Activated CD4-positive, alpha-beta T cell treated with anti-CD3 and anti-CD28 coated beads for 48 hours (primary cell): ENCODE measurements at regions not wholly inside any gene's neighbourhood (a gene's known extent, or its start where the extent isn't known, plus 50 kb on each side); places are given as distances from the start of the nearest gene placed in this dataset.
A peak's percentile ranks its signal among the peaks of the same experiment; 100 is the strongest.

ENCODE experiments used
- DNase-seq: peaks from one replicate; pipeline ENCODE4 v3.0.0-alpha.2; 2020

DNA sequence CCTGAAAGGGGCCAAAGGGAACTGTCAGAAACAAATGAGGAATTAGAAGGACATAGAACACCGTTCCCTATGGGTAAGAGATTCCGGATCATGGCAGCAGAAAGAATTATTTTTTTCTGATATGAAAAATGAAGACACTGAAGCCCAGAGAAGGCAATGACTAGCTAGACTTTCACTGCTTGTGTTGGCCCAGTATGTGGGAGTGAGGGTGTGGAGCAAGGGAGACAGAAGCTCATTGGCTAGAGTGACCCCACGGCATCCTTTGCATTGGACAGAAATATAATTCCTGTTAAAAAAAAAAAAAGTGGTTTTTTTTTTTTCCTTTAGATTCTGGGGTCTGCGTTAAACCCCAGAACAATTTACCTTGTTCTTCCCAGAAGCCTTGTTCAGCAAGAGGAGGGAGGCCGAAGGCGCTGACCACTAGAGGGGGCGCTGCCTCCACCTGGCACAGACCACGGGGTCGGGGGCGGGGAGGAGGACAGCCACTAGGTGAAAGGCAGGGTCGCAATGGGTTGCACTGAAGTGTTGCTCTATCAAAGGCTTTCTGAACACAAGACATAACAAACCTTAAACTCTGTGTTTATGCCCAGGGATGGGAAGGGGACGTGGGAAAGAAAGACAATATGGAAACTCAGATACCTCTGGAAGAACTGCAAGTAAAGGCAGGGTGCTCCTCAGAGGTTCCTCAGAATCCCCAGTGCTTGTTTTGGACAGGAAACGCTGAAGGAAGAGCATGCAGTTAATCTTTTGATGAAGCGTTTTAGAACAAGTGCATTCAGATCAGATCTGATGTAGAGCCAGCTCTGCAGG lies 156.8 kb downstream of the KCNA5 start:
- DNase-seq, result peak; percentile 61

DNA sequence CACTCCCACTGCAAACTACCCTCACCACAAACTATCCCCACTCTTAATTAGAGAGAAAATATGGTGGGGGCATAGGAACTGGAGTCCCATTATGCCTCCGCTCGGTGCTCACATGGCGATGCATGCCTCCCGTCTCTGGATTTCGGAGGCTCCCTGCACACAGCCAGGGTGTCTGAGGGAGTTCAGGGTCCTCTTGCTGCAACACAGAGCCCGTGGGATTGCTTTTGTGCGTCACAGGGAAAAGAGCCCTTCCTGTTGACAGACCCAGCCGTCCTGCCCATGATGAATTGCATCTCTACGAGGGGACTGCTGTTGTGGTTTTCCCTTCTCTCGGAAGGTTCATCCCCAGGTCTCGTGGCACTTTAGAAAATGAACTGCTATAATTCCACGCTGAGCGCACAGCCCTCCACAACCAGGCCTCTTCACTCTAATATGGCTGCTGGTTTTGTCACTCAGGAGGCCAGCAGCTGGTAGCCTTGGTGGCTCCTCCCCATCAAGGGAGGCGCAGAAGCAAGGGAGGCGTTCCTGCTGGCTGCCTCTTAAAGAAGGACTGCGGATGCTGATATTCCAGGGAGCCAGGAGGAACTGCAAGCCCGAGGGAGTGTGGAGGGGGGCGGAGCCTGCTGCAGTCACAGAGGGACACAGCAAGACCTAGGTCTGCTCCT lies 158.0 kb downstream of the KCNA5 start:
- DNase-seq, result no peak

DNA sequence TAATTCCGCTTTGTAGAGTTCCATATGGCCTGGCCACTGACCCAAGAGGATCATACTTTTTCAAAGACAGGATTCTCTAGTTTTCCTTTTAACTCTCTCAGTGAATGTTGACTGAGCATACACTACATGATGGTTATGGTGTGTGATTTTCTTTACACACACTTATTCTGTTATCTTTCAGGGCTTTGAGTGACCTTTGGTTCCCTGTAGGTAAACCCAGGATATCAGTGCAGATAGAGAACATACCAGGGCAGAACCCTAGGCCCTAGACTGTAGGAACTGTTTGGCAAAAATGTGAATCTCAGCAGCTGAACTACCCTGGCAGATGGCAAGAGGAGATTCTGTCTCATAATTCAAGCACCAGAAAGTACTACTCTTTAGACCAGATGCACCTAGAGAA lies 159.6 kb downstream of the KCNA5 start:
- DNase-seq, result no peak

DNA sequence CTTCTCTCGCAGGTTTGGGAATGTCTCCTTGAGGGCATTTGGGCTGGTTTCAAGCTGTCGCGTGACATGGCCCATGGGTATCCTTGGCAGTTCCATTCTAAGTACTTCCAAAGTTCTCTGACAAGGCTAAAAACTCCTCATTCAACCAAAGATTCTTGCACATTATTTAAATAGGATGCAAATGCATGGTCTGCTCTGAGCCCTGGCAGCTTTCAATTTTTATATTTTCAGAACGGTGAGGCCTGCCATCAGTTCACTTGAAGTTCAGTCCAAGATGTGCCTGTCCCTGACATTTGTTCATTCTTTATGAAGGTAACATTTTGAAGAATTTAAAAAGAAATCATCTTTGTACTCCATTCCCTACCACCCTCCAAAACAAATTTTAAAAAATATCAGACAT lies 160.0 kb downstream of the KCNA5 start:
- no peak for DNase-seq

GRCh38 chr12:5204271-5204670 lies 160.6 kb downstream of the KCNA5 start:
- no peak for DNase-seq

GRCh38 chr12:5204831-5205230 lies 161.2 kb downstream of the KCNA5 start:
- no peak for DNase-seq

DNA sequence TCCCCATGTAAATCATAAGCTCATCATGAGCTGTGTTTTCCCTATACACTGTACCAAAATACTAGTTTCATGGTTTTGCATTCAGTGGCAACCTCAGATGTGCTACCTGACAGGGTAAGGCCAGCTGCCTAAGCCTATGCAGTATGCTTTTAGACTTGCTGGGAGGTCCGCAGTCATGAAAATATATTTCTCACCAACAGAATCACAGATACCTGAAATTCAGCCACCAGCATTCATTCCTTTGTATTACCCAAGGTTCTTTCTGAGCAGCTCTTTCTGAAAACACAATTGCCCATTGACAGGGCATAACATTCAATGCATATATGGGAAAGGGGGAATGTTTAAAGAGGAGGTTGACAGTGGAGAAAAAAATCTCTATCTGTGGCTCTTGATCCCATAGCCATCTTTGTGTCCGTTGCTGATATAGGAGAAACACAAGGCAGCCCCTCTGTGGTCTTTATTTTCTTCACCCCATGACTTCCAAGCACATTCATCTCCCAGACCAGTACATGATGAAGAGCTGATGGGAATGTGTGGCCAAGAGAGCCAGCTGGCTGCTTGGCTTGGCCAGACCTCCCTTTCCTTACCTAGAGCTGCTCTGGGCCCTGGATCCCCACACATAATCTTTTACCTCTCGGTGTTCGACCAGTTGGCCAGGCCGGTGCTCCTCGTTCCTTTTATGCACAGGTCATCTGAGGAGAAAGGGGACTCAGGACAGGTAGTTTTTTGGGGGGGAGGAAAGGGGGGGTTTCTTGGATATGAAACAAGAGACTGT lies 162.9 kb downstream of the KCNA5 start:
- no peak for DNase-seq

- no peak for DNase-seq
Observed at GRCh38 chr12:5210179-5210922, 166.7 kb downstream of the KCNA5 start.

GRCh38 chr12:5210923-5211290 lies 167.2 kb downstream of the KCNA5 start:
- no peak for DNase-seq

GRCh38 chr12:5213336-5213735 lies 169.7 kb downstream of the KCNA5 start:
- DNase-seq, result no peak

GRCh38 chr12:5213990-5214389 lies 170.3 kb downstream of the KCNA5 start:
- no peak for DNase-seq

DNA sequence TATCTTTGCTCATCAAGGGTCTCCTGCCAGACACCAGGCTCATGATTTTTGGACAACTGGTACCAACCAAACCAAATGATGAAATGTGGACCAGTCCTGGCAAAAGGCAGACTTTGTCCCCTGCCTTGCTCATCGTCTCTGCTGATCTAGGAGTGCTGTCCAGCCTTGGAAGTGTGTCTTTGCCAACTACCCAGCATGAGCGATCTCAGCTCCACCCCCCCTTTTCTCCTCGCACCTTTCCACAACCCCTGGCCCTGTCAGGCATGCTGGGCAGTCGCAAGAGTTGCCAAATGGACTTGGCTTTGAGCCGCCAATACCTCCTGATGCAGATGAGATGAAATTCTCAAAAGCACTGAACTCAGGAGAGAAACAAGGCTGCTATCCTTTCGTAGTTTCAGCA lies 174.3 kb downstream of the KCNA5 start:
- no peak for DNase-seq

DNA sequence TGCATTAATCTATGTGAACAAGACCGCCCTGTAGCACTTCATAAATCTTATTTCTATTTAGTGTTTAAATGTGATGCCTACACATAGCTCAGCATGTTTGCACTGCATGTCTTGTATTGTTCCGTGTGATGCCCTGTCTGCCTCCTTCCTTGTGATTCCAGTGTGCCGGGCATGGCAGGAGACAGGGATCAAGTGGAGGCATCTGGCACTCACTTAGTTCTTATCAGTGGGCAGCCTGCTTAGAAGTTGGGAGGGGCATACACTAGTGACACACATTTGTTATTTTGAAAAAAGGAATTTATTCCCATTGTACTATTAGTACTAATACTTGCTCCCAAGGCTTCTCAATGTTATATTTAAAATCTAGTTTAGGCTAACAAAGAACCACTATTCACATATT lies 176.4 kb downstream of the KCNA5 start:
- DNase-seq, result no peak

DNA sequence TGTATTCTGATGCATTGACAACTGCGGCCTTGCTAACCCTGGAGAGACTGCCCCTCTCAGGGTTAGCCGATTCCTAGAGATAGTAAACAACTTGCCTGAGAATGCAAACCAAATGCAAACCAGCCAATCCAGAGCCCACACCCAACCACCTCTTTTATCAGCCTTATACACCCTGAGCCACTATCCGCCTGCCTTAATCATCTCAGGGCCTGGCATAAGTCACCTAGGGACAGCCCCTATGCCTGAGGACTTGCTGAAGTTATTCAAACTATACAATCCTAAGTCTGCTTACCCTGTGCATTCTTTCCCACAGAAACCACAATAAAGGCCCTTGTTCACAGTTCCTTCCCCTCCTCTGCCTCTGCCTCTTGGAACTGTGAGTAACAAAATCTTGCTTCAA lies 177.2 kb downstream of the KCNA5 start:
- DNase-seq, result peak; percentile 53

- DNase-seq, result no peak
Observed at GRCh38 chr12:5222011-5222461, 178.4 kb downstream of the KCNA5 start.

DNA sequence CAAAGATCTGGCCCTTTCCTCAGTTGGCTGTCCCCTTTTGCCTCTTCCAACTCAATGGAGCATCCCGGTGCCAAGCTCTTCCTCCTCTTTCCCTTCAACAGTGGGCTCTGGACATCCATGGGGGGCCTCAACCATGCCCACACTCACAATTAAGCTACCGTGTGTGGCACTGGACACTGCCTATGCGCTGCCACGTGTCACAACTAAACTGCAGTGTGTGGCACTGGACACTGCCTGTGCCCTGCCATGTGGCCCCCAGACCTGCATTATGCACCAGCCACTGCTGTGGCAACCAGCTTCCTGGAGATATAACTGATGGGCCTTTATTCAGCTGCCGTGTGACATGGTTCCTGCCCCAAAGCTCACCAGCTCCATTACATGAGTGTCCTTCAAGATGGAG lies 179.1 kb downstream of the KCNA5 start:
- no peak for DNase-seq

DNA sequence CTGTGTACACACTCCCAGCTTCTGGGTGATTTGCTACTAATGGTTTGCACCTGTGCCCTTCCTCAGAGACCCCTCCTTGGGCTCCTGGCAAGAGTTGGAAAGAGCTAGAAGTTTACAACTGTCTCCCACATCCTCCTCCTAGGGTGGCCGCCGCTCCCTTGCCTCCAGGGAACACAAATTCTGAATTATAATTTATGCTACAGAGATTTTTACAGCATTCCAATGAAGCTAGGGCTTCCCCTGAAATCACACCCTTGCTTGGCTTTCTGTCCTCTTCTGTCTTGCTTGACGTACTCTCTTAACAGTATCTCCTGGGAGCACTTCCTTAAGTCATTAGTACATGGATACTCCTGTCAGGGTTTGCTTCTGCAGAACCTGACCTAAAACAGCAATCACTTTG lies 180.2 kb downstream of the KCNA5 start:
- DNase-seq, result no peak

- no peak for DNase-seq
Observed at GRCh38 chr12:5226581-5226980, 182.9 kb downstream of the KCNA5 start.

GRCh38 chr12:5227708-5228373 lies 184.2 kb downstream of the KCNA5 start:
- no peak for DNase-seq

DNA sequence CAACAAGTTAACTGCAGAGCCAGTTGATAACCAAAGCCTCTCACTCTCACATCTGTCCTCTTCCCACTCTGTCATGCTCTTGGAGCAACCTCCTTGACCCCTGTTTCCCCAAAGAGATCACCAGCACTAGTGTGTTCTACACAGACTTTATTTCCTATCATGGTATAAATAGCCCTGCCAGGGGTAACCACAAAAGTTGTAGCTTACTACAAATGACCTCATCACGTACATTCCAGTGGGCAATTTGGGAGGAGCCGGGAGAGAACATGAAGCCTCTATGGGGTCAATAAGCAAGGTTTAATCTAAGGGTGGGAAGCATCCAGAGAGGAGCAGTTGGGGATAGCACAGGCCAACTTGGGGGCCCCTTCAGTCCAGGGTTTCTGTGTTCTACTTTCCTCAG lies 186.5 kb downstream of the KCNA5 start:
- no peak for DNase-seq

DNA sequence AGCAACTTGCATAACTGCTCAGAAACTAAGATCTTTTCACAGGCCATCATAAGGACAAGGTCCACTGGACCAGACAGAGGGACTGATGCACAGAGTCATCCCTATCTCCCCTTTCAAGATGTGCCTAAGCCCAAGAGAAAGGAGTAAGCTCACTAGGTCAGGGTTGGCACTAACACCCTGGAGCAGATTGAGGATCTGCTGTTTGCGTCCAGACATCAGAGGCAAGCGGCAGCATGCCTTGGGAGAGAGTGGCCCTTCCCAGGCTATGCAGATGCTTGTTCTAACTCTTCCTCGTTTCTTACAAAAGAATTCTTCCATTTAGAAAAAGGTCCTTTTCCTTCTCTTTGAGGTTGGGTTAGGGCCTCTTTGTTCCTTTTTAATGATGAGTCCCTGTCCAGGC lies 187.2 kb downstream of the KCNA5 start:
- no peak for DNase-seq

DNA sequence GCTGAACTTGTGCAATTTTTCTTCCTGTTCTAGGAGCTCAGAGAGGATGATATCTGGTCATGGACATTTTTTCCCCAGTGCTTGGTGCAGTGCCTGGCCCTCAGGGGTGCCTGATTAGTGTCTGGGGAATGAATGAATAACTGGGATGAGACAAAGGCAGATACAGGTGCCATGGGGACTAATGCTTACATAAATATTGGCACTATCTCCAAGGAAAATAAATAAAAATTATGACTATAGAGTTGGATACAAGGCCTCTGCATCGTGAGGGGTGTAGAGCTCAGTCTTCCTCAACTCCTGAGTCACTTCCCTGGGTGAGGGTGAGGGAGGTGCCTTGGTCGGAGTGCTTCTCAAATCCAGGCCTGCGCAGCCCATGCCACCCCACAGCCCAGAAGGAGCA lies 188.6 kb downstream of the KCNA5 start:
- DNase-seq, result no peak
